Endothelial cell (in vitro differentiated cells): ENCODE measurements at regions not wholly inside any gene's neighbourhood (a gene's known extent, or its start where the extent isn't known, plus 50 kb on each side); places are given as distances from the start of the nearest gene placed in this dataset.

Experiments
- DNase-seq: peaks from one replicate; pipeline ENCODE4 v3.0.0; 2021; ENCODE audit warnings: low spot score
- H3K27ac Mint-ChIP-seq: one replicate; pipeline ENCODE4 v1.8.0; 2021; ENCODE audit warnings: mixed read lengths, inconsistent platforms; ENCODE audit not compliant: unreplicated experiment
- H3K27me3 Mint-ChIP-seq: one replicate; pipeline ENCODE4 v1.8.0; 2021; ENCODE audit warnings: mild to moderate bottlenecking, moderate library complexity, mixed read lengths, inconsistent platforms; ENCODE audit not compliant: unreplicated experiment
- H3K36me3 Mint-ChIP-seq: one replicate; pipeline ENCODE4 v1.8.0; 2021; ENCODE audit warnings: mild to moderate bottlenecking, low read depth, mixed read lengths, inconsistent platforms; ENCODE audit not compliant: unreplicated experiment
- H3K4me1 Mint-ChIP-seq: one replicate; pipeline ENCODE4 v1.8.0; 2021; ENCODE audit warnings: mild to moderate bottlenecking, mixed read lengths, inconsistent platforms; ENCODE audit not compliant: unreplicated experiment
- H3K4me3 Mint-ChIP-seq: one replicate; pipeline ENCODE4 v1.8.0; 2021; ENCODE audit warnings: mild to moderate bottlenecking, mixed read lengths, inconsistent platforms; ENCODE audit not compliant: unreplicated experiment
- H3K9me3 Mint-ChIP-seq: one replicate; pipeline ENCODE4 v1.8.0; 2021; ENCODE audit warnings: mixed read lengths, inconsistent platforms; ENCODE audit not compliant: unreplicated experiment
- CTCF ChIP-seq: fragments of 200-600 bp; sonication (generic); IDR thresholded peaks from one replicate; pipeline ENCODE4 v1.5.0; 2021; ENCODE audit warnings: antibody characterized with exemption; ENCODE audit not compliant: unreplicated experiment

- H3K9me3 Mint-ChIP-seq = no peaks in the 10 kb centered on the region
- no peaks in the 10 kb centered on the region for H3K27me3 Mint-ChIP-seq
- no peaks in the 10 kb centered on the region for H3K36me3 Mint-ChIP-seq
- peaks cover 13% of the 10 kb centered on the region for H3K4me1 Mint-ChIP-seq
- TF ChIP-seq CTCF = no peak
- no peak overlapping the region for H3K27ac Mint-ChIP-seq
- H3K4me3 Mint-ChIP-seq = no peak overlapping the region
- DNase-seq = no peak
Measured at GRCh38 chr6:154656660-154657059, 76.6 kb upstream of the SCAF8 start.

GRCh38 chr6:154661768-154662167 is 71.4 kb upstream of the SCAF8 start:
- no peak overlapping the region for H3K4me3 Mint-ChIP-seq
- no peak for DNase-seq
- H3K27me3 Mint-ChIP-seq = no peaks in the 10 kb centered on the region
- no peak for TF ChIP-seq CTCF
- H3K36me3 Mint-ChIP-seq = no peaks in the 10 kb centered on the region
- H3K9me3 Mint-ChIP-seq = no peaks in the 10 kb centered on the region
- H3K27ac Mint-ChIP-seq = no peak overlapping the region
- H3K4me1 Mint-ChIP-seq = peaks cover 2% of the 10 kb centered on the region

GRCh38 chr6:154664287-154664686 is 68.9 kb upstream of the SCAF8 start:
- no peak for TF ChIP-seq CTCF
- no peak for DNase-seq
- no peaks in the 10 kb centered on the region for H3K27me3 Mint-ChIP-seq
- no peaks in the 10 kb centered on the region for H3K36me3 Mint-ChIP-seq
- H3K9me3 Mint-ChIP-seq = no peaks in the 10 kb centered on the region
- H3K4me1 Mint-ChIP-seq = no peaks in the 10 kb centered on the region
- no peak overlapping the region for H3K27ac Mint-ChIP-seq
- H3K4me3 Mint-ChIP-seq = no peak overlapping the region

GRCh38 chr6:154668156-154668555 is 65.1 kb upstream of the SCAF8 start:
- TF ChIP-seq CTCF = no peak
- Mint-ChIP-seq H3K27ac (no peak overlapping the region), H3K36me3 (no peaks in the 10 kb centered on the region), H3K27me3 (no peaks in the 10 kb centered on the region), H3K9me3 (no peaks in the 10 kb centered on the region), H3K4me1 (no peaks in the 10 kb centered on the region), H3K4me3 (no peak overlapping the region)
- DNase-seq = no peak

- no peak overlapping the region for H3K27ac Mint-ChIP-seq
- H3K36me3 Mint-ChIP-seq = no peaks in the 10 kb centered on the region
- no peaks in the 10 kb centered on the region for H3K4me1 Mint-ChIP-seq
- no peaks in the 10 kb centered on the region for H3K27me3 Mint-ChIP-seq
- no peak for DNase-seq
- no peak overlapping the region for H3K4me3 Mint-ChIP-seq
- TF ChIP-seq CTCF = no peak
- no peaks in the 10 kb centered on the region for H3K9me3 Mint-ChIP-seq
Measured at GRCh38 chr6:154672086-154672485, 61.1 kb upstream of the SCAF8 start.
